ENCODE measurements at regions not wholly inside any gene's neighbourhood (a gene's known extent, or its start where the extent isn't known, plus 50 kb on each side); places are given as distances from the start of the nearest gene placed in this dataset.

DNA sequence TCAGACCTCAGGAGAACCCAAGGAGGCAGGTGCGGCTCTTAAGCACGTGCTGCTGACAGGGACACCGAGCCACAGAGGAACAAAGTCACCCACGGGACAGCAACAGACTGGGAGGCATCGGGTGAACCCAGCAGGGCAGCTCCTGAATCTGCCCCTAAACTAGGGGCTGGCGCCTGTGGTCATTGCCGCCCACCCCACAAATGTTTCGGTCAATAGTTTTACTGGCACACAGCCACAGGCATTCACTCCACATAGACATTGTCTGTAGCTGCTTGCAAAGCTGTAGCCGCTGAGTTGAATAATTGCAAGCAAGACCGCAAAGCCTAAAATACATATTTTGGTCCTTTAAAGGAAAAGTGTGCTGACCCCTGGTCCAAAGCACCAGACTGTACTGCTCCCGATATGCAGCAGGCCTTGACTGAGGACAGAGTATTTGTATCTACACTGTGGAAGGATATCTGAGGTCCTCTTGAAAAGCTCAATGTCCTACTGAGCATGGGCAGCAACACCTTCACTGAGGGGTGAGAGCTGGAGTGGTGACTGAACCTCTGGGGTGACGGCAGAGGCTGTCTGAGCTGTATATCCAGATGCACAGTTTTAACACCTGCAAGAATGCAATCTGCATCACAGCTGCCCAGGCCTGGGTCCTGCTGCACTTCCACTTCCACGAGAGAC, 310.3 kb downstream of the THBS2 start:
- Histone ChIP-seq H3K4me1 (ENCODE audit: control insufficient read depth in 1 of 2, low read depth in 2 of 2) (no peaks in the 10 kb centered on the region), H3K27me3 (replicated peaks; ENCODE audit: insufficient read depth) (no peaks in the 10 kb centered on the region), H3K27ac (no peak overlapping the region), H3K4me3 (no peak overlapping the region), H3K9me3 (no peaks in the 10 kb centered on the region), H3K36me3 (no peaks in the 10 kb centered on the region)
- TF ChIP-seq CTCF (IDR thresholded peaks at IDR 0.05) = no peak
- ATAC-seq (ENCODE audit: insufficient number of reproducible peaks, low FRiP score, low read depth) = no peak
- DNase-seq (ENCODE audit: low spot score) = no peak

DNA sequence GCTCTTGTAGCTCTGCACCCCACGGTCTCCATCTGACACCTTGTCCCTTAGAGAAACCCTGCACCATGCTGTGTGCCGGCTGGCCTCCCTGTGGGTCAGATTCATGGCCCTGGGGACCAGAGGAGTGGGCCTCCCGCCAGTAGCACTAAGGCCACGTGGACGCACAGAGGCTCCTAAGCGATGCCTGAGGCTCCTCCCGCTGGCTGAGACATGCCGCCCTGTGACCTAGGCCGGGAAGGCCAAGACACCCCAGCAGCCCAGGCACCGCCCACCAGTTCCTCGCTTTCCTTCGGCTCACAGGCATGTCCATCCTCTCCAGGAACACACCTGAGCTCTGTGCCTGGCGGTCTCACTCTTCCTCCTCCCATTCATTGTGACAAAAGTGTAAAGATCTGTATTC, 311.0 kb downstream of the THBS2 start:
- Histone ChIP-seq H3K27ac (no peak overlapping the region), H3K4me3 (no peak overlapping the region), H3K36me3 (no peaks in the 10 kb centered on the region), H3K27me3 (replicated peaks; ENCODE audit: insufficient read depth) (no peaks in the 10 kb centered on the region), H3K4me1 (ENCODE audit: control insufficient read depth in 1 of 2, low read depth in 2 of 2) (no peaks in the 10 kb centered on the region), H3K9me3 (no peaks in the 10 kb centered on the region)
- DNase-seq (ENCODE audit: low spot score) = no peak
- TF ChIP-seq CTCF (IDR thresholded peaks at IDR 0.05) = no peak
- no peak for ATAC-seq (ENCODE audit: insufficient number of reproducible peaks, low FRiP score, low read depth)

GRCh38 chr6:168941036-168941435, 312.6 kb downstream of the THBS2 start:
- no peak overlapping the region for H3K27ac ChIP-seq
- H3K4me3 ChIP-seq = no peak overlapping the region
- H3K4me1 ChIP-seq (ENCODE audit: control insufficient read depth in 1 of 2, low read depth in 2 of 2) = peaks cover 0 to 8% of the 10 kb centered on the region in 2 donors
- ATAC-seq (ENCODE audit: insufficient number of reproducible peaks, low FRiP score, low read depth) (no peak), DNase-seq (ENCODE audit: low spot score) (no peak)
- no peaks in the 10 kb centered on the region for H3K27me3 ChIP-seq (replicated peaks; ENCODE audit: insufficient read depth)
- no peaks in the 10 kb centered on the region for H3K9me3 ChIP-seq
- H3K36me3 ChIP-seq = no peaks in the 10 kb centered on the region
- TF ChIP-seq CTCF (IDR thresholded peaks at IDR 0.05) = no peak

DNA sequence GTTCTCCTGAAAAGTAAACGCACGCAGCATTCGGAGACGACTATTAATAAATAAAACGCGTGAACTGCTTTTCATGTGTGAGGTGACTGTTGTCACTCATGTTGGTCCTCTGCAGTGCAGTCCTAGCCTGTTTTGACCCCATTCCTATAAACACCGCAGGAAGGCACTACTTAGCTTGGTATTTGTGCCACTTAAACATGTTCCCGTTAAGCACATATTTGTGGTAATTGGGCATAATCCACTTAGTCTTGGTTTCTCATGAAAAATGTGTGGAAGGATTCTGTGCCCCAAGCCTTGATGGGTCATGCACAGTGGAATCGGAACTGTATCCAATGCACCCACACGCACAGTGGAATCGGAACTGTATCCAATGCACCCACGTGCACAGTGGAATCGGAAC, 313.9 kb downstream of the THBS2 start:
- peaks cover 0 to 8% of the 10 kb centered on the region in 2 donors for H3K4me1 ChIP-seq (ENCODE audit: control insufficient read depth in 1 of 2, low read depth in 2 of 2)
- no peaks in the 10 kb centered on the region for H3K36me3 ChIP-seq
- H3K27ac ChIP-seq = no peak overlapping the region
- no peaks in the 10 kb centered on the region for H3K27me3 ChIP-seq (replicated peaks; ENCODE audit: insufficient read depth)
- TF ChIP-seq CTCF (IDR thresholded peaks at IDR 0.05) = no peak
- H3K4me3 ChIP-seq = no peak overlapping the region
- ATAC-seq (ENCODE audit: insufficient number of reproducible peaks, low FRiP score, low read depth) (no peak), DNase-seq (ENCODE audit: low spot score) (no peak)
- H3K9me3 ChIP-seq = no peaks in the 10 kb centered on the region

- Histone ChIP-seq H3K36me3 (no peaks in the 10 kb centered on the region), H3K9me3 (no peaks in the 10 kb centered on the region), H3K4me3 (no peak overlapping the region), H3K27ac (no peak overlapping the region), H3K4me1 (ENCODE audit: control insufficient read depth in 1 of 2, low read depth in 2 of 2) (peaks cover 0 to 8% of the 10 kb centered on the region in 2 donors), H3K27me3 (replicated peaks; ENCODE audit: insufficient read depth) (no peaks in the 10 kb centered on the region)
- no peak for TF ChIP-seq CTCF (IDR thresholded peaks at IDR 0.05)
- DNase-seq (ENCODE audit: low spot score) (no peak), ATAC-seq (ENCODE audit: insufficient number of reproducible peaks, low FRiP score, low read depth) (peak; percentile 25)
Measured at GRCh38 chr6:168939041-168939440, 314.6 kb downstream of the THBS2 start.

Data from thoracic aorta (tissue), 2 donors.